ENCODE measurements at regions not wholly inside any gene's neighbourhood (a gene's known extent, or its start where the extent isn't known, plus 50 kb on each side); places are given as distances from the start of the nearest gene placed in this dataset.

- Mint-ChIP-seq H3K9me3 (no peaks in the 10 kb centered on the region), H3K4me1 (ENCODE audit: low read depth) (peaks cover 21% of the 10 kb centered on the region), H3K27me3 (no peaks in the 10 kb centered on the region), H3K27ac (no peak overlapping the region), H3K36me3 (ENCODE audit: low read depth) (no peaks in the 10 kb centered on the region), H3K4me3 (no peak overlapping the region)
- DNase-seq (no peak), ATAC-seq (ENCODE audit: poor library complexity) (no peak)
- no peak for TF ChIP-seq CTCF (IDR thresholded peaks at IDR 0.05)
- no peaks in the 10 kb centered on the region for H3K27me3 ChIP-seq (ENCODE audit: control insufficient read depth in 1 of 2, insufficient read depth in 2 of 2, low read length in 2 of 2)
- H3K27ac ChIP-seq (ENCODE audit: low read depth in 1 of 2, low read length in 2 of 2): no peak overlapping the region
- ChIA-PET CTCF (no interaction called here), POLR2A (no interaction called here)
- no peaks in the 10 kb centered on the region for H3K9me3 ChIP-seq (ENCODE audit: control insufficient read depth in 1 of 2, insufficient read depth in 1 of 2, low read length in 2 of 2)
- peaks cover 2% of the 10 kb centered on the region for H3K4me1 ChIP-seq (ENCODE audit: insufficient read depth, low read length)
- no peak overlapping the region for H3K4me3 ChIP-seq (ENCODE audit: low read length)
- intact Hi-C loops (cut with DNase I, micrococcal nuclease): no loop called here
- H3K36me3 ChIP-seq (ENCODE audit: insufficient read depth, low read length): no peaks in the 10 kb centered on the region
Observed at GRCh38 chr5:56511326-56511841, 278.3 kb upstream of the ANKRD55 start.

GRCh38 chr5:56508249-56508648 is 275.1 kb upstream of the ANKRD55 start:
- ATAC-seq (ENCODE audit: poor library complexity) (no peak), DNase-seq (no peak)
- Histone ChIP-seq H3K36me3 (ENCODE audit: insufficient read depth, low read length) (no peaks in the 10 kb centered on the region), H3K27me3 (ENCODE audit: control insufficient read depth in 1 of 2, insufficient read depth in 2 of 2, low read length in 2 of 2) (no peaks in the 10 kb centered on the region), H3K9me3 (ENCODE audit: control insufficient read depth in 1 of 2, insufficient read depth in 1 of 2, low read length in 2 of 2) (no peaks in the 10 kb centered on the region), H3K27ac (ENCODE audit: low read depth in 1 of 2, low read length in 2 of 2) (no peak overlapping the region), H3K4me1 (ENCODE audit: insufficient read depth, low read length) (no peaks in the 10 kb centered on the region), H3K4me3 (ENCODE audit: low read length) (no peak overlapping the region)
- intact Hi-C loops (cut with DNase I, micrococcal nuclease): no loop called here
- Mint-ChIP-seq H3K4me3 (no peak overlapping the region), H3K36me3 (ENCODE audit: low read depth) (no peaks in the 10 kb centered on the region), H3K27ac (no peak overlapping the region), H3K4me1 (ENCODE audit: low read depth) (peaks cover 16% of the 10 kb centered on the region), H3K9me3 (peaks cover 2% of the 10 kb centered on the region), H3K27me3 (no peaks in the 10 kb centered on the region)
- POLR2A ChIA-PET: no interaction called here
- no peak for TF ChIP-seq CTCF (IDR thresholded peaks at IDR 0.05)
- CTCF ChIA-PET: no interaction called here

DNA sequence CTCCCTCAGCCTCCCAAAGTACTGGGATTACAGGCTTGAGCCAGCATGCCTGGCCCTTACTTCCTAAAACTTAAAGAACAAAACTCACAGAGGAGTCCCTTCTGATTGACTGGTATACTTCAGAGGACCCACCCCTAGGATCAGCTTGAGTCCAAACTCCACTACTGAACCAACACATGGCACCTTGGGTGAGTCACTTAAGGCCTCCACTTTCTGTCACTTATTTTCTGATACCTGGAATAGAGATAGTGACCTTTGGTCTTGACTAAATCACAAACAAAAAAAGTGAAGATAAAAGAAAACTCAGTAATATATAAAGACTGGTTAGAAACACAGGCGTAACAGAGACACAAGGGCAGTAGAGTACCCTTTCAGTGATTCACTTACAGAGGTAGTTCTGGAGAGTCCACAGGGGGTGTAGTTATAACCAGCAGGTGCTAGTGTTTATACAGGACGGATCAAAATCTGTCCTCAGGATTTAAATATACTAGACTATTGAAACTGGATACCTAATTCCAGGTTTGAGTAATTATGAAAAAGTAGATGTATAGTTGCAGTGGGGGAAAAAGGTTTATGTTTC is 274.3 kb upstream of the ANKRD55 start:
- Mint-ChIP-seq H3K27ac (no peak overlapping the region), H3K9me3 (peaks cover 2% of the 10 kb centered on the region), H3K36me3 (ENCODE audit: low read depth) (no peaks in the 10 kb centered on the region), H3K4me1 (ENCODE audit: low read depth) (peaks cover 7% of the 10 kb centered on the region), H3K27me3 (no peaks in the 10 kb centered on the region), H3K4me3 (no peak overlapping the region)
- ATAC-seq (ENCODE audit: poor library complexity) (no peak), DNase-seq (no peak)
- H3K9me3 ChIP-seq (ENCODE audit: control insufficient read depth in 1 of 2, insufficient read depth in 1 of 2, low read length in 2 of 2): no peaks in the 10 kb centered on the region
- ChIA-PET CTCF (interaction anchor here (0.6 kb wide), 1 partner anchor 571 kb away, joined by 3 read pairs; no protein-coding TSS in a partner anchor), POLR2A (no interaction called here)
- H3K27me3 ChIP-seq (ENCODE audit: control insufficient read depth in 1 of 2, insufficient read depth in 2 of 2, low read length in 2 of 2): no peaks in the 10 kb centered on the region
- TF ChIP-seq CTCF (IDR thresholded peaks at IDR 0.05): no peak
- H3K27ac ChIP-seq (ENCODE audit: low read depth in 1 of 2, low read length in 2 of 2): no peak overlapping the region
- intact Hi-C loops (cut with DNase I, micrococcal nuclease): no loop called here
- H3K4me1 ChIP-seq (ENCODE audit: insufficient read depth, low read length): no peaks in the 10 kb centered on the region
- no peaks in the 10 kb centered on the region for H3K36me3 ChIP-seq (ENCODE audit: insufficient read depth, low read length)
- no peak overlapping the region for H3K4me3 ChIP-seq (ENCODE audit: low read length)

Measured in CD4-positive, alpha-beta T cell (primary cell).